ENCODE measurements at regions not wholly inside any gene's neighbourhood (a gene's known extent, or its start where the extent isn't known, plus 50 kb on each side); places are given as distances from the start of the nearest gene placed in this dataset.

- DNase-seq (ENCODE audit: low read depth, low spot score) (no peak), ATAC-seq (no peak)
- H3K9ac ChIP-seq (ENCODE audit: low read length): no peak overlapping the region
- H3K36me3 ChIP-seq (ENCODE audit: control insufficient read depth in 1 of 2, insufficient read depth in 2 of 2, low read length in 2 of 2): no peaks in the 10 kb centered on the region
- H4K20me1 ChIP-seq (ENCODE audit: insufficient read depth): no peaks in the 10 kb centered on the region
- no peaks in the 10 kb centered on the region for H3K27me3 ChIP-seq (ENCODE audit: insufficient read depth, low read length)
- intact Hi-C loops (cut with micrococcal nuclease): no loop called here
- no peak overlapping the region for H3K27ac ChIP-seq (ENCODE audit: low read depth, low read length)
- H3K9me3 ChIP-seq (ENCODE audit: control insufficient read depth in 1 of 2, insufficient read depth in 1 of 2, low read depth in 1 of 2, low read length in 2 of 2): no peaks in the 10 kb centered on the region
- no peak overlapping the region for H3K4me2 ChIP-seq (ENCODE audit: low read length)
- no TSS peak for BruUV-seq (replicated peaks)
- no peaks in the 10 kb centered on the region for H3K9me2 ChIP-seq (ENCODE audit: insufficient read depth)
- no peaks in the 10 kb centered on the region for H3K79me2 ChIP-seq (ENCODE audit: insufficient read depth, low read length)
- ChIA-PET RAD21 (ENCODE audit: low non-redundant PET in 1 of 2, low total read pairs in 2 of 2, uncharacterized antibody in 2 of 2, unreplicated experiment in 2 of 2) (no interaction called here), POLR2A (no interaction called here), CTCF (no interaction called here)
- no peak overlapping the region for H3K4me3 ChIP-seq (replicated peaks in 1 of 2; ENCODE audit: low read depth in 1 of 2, low read length in 2 of 2)
- H2AFZ ChIP-seq (ENCODE audit: low read depth, low read length, poor library complexity, severe bottlenecking): no peak overlapping the region
- no peaks in the 10 kb centered on the region for H3K4me1 ChIP-seq (ENCODE audit: control insufficient read depth in 1 of 2, insufficient read depth in 2 of 2, low read length in 2 of 2)
- TF ChIP-seq SP1 (IDR thresholded peaks at IDR 0.05; ENCODE audit: low read depth): no peak
- no peak for TF ChIP-seq CEBPB (IDR thresholded peaks at IDR 0.05; ENCODE audit: low read depth)
- TF ChIP-seq ZBTB33 (IDR thresholded peaks at IDR 0.05; ENCODE audit: extremely low read depth, insufficient replicate concordance, low read length): no peak
- TF ChIP-seq ELF1 (IDR thresholded peaks at IDR 0.05; ENCODE audit: borderline replicate concordance, low read depth): no peak
- TF ChIP-seq CTCF (IDR thresholded peaks at IDR 0.05 in 2 of 3, conservative IDR thresholded peaks at IDR 0.05 in 1 of 3; ENCODE audit: borderline replicate concordance in 1 of 3, insufficient read depth in 1 of 3, low read depth in 2 of 3, low read length in 2 of 3): no peak
- TF ChIP-seq MAX (IDR thresholded peaks at IDR 0.05): no peak
- TF ChIP-seq TCF7L2 (IDR thresholded peaks at IDR 0.05; ENCODE audit: borderline replicate concordance, extremely low read depth, insufficient read depth, insufficient read length): no peak
- TF ChIP-seq CBX3 (IDR thresholded peaks at IDR 0.05; ENCODE audit: low read depth): no peak
- no peak for TF ChIP-seq RAD21 (IDR thresholded peaks at IDR 0.05; ENCODE audit: low read depth)
These were observed 248.9 kb upstream of the CWC22 start for GRCh38 chr2:180255981-180256380.
